K562 (cell line): ENCODE measurements at regions not wholly inside any gene's neighbourhood (a gene's known extent, or its start where the extent isn't known, plus 50 kb on each side); places are given as distances from the start of the nearest gene placed in this dataset.

Source experiments
- RBM15 ChIP-seq: fragments of 200-400 bp; formaldehyde crosslinking; IDR thresholded peaks from 2 replicates; pipeline ENCODE4 v1.6.1; 2018; ENCODE audit warnings: mild to moderate bottlenecking, low read length, moderate library complexity; ENCODE audit not compliant: insufficient read depth
- ZNF780A ChIP-seq: fragments of 250-450 bp; sonication (Bioruptor Pico); IDR thresholded peaks from 2 replicates; pipeline ENCODE4 v1.5.0; 2021; ENCODE audit warnings: mild to moderate bottlenecking
- TF ChIP-seq, protein P1 (sequence below), 2 experiments: fragments of 450-650 bp; IDR thresholded peaks; 2 replicates each; pipeline ENCODE4 v1.6.1; 2016; ENCODE audit warnings: mild to moderate bottlenecking in 2 of 2, borderline replicate concordance in 1 of 2, low read depth in 1 of 2, moderate library complexity in 1 of 2
- TF ChIP-seq, protein P2 (sequence below), 2 experiments: fragments of 150-350 bp in 1 of 2; IDR thresholded peaks; 2 replicates each; pipeline ENCODE4 v1.6.1; 2012 to 2016; ENCODE audit warnings: low read depth in 2 of 2, low read length in 2 of 2, mild to moderate bottlenecking in 1 of 2, moderate library complexity in 1 of 2

DNA sequence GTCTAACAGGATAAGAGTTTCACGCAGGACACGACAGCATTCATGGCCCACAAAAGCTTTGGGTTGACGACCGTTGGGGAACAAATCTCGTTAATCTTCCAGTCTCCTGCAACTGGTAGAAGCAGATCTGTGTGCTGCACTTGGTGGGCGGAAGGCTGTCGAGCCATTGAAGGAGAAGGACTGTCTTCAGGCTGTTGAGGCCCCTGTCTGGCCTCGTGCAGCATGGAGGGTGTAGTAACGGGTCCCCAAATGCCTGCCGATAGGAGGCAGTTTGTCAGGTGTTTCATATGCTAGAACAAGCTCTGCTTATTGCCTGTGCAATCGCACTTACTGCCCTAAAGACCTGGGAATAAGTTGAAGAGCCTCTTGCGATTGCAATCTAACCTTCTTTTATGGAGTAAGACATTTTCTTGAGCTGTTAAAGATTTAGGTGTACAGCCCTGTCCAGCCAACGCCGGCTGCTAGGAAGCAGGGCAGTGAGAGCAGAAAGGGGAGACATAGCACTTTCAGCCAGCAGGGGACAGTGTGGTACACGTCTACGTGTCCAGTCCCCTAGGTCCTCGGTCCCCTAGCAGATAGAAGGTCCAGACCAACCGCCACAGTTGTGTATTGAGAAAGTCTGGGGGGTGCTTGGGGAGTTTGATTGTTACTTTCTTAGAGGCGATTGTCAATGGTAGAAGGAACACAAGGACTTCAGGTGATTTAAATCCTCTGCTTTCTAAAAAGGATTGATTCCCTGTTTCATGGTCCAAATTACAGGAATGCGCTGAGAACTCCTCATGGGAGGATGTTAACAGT, 102.3 kb upstream of the TMPRSS2 start (continued):
- TF ChIP-seq, protein P1, sequence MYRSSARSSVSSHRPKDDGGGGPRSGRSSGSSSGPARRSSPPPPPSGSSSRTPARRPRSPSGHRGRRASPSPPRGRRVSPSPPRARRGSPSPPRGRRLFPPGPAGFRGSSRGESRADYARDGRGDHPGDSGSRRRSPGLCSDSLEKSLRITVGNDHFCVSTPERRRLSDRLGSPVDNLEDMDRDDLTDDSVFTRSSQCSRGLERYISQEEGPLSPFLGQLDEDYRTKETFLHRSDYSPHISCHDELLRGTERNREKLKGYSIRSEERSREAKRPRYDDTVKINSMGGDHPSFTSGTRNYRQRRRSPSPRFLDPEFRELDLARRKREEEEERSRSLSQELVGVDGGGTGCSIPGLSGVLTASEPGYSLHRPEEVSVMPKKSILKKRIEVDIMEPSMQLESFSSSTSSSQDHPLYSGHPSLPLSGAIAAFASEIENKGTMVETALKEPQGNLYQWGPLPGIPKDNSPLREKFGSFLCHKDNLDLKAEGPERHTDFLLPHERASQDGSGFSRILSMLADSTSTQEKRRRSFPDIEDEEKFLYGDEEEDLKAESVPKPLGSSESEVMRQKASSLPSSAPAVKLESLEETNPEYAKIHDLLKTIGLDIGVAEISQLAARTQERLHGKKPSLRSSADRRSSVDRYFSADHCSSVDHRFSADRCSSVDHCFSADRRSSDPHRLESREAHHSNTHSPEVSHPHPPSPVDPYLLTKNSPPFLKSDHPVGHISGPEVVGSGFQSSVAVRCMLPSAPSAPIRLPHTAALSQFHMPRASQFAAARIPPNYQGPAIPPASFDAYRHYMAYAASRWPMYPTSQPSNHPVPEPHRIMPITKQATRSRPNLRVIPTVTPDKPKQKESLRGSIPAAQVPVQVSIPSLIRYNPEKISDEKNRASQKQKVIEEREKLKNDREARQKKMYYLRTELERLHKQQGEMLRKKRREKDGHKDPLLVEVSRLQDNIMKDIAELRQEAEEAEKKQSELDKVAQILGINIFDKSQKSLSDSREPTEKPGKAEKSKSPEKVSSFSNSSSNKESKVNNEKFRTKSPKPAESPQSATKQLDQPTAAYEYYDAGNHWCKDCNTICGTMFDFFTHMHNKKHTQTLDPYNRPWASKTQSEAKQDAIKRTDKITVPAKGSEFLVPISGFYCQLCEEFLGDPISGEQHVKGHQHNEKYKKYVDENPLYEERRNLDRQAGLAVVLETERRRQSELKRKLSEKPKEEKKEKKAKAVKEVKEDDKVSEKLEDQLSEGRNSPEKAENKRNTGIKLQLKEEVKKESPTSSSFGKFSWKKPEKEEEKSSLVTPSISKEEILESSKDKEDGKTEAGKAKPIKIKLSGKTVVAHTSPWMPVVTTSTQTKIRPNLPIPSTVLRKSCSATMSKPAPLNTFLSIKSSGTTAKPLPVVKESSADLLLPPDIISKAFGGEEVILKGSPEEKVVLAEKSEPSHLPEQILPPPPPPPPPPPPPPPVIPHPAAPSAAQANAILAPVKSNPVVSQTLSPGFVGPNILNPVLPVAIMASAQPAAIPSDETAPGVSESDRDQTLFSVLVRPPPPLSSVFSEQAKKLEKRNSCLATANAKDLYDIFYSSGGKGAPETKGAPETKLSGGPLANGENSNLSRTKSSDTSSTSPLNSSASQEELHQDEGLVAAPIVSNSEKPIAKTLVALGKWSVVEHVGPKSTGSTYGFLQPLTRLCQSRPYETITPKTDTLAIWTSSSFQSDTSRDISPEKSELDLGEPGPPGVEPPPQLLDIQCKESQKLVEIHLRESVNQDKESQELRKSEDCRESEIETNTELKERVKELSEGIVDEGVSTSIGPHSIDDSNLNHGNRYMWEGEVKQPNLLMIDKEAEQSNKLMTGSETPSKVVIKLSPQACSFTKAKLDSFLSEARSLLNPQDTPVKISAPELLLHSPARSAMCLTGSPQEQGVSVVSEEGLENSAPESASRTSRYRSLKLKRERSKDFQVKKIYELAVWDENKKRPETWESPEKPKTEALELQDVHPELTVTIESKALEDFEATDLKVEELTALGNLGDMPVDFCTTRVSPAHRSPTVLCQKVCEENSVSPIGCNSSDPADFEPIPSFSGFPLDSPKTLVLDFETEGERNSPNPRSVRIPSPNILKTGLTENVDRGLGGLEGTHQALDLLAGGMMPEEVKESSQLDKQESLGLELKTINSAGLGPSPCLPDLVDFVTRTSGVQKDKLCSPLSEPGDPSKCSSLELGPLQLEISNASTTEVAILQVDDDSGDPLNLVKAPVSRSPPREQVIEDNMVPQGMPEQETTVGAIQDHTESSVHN (IDR thresholded peaks at IDR 0.05; ENCODE audit: borderline replicate concordance in 1 of 2, low read depth in 1 of 2): no peak
- TF ChIP-seq ZNF780A (CRISPR knock-in tag): no peak
- TF ChIP-seq RBM15: no peak
- TF ChIP-seq, protein P2, sequence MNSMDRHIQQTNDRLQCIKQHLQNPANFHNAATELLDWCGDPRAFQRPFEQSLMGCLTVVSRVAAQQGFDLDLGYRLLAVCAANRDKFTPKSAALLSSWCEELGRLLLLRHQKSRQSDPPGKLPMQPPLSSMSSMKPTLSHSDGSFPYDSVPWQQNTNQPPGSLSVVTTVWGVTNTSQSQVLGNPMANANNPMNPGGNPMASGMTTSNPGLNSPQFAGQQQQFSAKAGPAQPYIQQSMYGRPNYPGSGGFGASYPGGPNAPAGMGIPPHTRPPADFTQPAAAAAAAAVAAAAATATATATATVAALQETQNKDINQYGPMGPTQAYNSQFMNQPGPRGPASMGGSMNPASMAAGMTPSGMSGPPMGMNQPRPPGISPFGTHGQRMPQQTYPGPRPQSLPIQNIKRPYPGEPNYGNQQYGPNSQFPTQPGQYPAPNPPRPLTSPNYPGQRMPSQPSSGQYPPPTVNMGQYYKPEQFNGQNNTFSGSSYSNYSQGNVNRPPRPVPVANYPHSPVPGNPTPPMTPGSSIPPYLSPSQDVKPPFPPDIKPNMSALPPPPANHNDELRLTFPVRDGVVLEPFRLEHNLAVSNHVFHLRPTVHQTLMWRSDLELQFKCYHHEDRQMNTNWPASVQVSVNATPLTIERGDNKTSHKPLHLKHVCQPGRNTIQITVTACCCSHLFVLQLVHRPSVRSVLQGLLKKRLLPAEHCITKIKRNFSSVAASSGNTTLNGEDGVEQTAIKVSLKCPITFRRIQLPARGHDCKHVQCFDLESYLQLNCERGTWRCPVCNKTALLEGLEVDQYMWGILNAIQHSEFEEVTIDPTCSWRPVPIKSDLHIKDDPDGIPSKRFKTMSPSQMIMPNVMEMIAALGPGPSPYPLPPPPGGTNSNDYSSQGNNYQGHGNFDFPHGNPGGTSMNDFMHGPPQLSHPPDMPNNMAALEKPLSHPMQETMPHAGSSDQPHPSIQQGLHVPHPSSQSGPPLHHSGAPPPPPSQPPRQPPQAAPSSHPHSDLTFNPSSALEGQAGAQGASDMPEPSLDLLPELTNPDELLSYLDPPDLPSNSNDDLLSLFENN (IDR thresholded peaks at IDR 0.05; ENCODE audit: low read depth in 2 of 2, low read length in 2 of 2): no peak
